ENCODE measurements at regions not wholly inside any gene's neighbourhood (a gene's known extent, or its start where the extent isn't known, plus 50 kb on each side); places are given as distances from the start of the nearest gene placed in this dataset.

GRCh38 chr3:34016925-34017587 lies 218.6 kb downstream of the PDCD6IP start:
- peak; percentile 83 for DNase-seq (ENCODE audit: low read depth)
- TF ChIP-seq, protein P1, sequence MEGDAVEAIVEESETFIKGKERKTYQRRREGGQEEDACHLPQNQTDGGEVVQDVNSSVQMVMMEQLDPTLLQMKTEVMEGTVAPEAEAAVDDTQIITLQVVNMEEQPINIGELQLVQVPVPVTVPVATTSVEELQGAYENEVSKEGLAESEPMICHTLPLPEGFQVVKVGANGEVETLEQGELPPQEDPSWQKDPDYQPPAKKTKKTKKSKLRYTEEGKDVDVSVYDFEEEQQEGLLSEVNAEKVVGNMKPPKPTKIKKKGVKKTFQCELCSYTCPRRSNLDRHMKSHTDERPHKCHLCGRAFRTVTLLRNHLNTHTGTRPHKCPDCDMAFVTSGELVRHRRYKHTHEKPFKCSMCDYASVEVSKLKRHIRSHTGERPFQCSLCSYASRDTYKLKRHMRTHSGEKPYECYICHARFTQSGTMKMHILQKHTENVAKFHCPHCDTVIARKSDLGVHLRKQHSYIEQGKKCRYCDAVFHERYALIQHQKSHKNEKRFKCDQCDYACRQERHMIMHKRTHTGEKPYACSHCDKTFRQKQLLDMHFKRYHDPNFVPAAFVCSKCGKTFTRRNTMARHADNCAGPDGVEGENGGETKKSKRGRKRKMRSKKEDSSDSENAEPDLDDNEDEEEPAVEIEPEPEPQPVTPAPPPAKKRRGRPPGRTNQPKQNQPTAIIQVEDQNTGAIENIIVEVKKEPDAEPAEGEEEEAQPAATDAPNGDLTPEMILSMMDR (IDR thresholded peaks at IDR 0.05; ENCODE audit: insufficient read depth, low read depth, low read length, missing control alignments) = no peak
- H3K4me3 ChIP-seq (ENCODE audit: low read length) = no peak overlapping the region

- TF ChIP-seq, protein P1 (IDR thresholded peaks at IDR 0.05; ENCODE audit: insufficient read depth, low read depth, low read length, missing control alignments) = no peak
- H3K4me3 ChIP-seq (ENCODE audit: low read length) = no peak overlapping the region
- DNase-seq (ENCODE audit: low read depth) = no peak
These were observed 219.3 kb downstream of the PDCD6IP start for GRCh38 chr3:34017757-34018156.

DNA sequence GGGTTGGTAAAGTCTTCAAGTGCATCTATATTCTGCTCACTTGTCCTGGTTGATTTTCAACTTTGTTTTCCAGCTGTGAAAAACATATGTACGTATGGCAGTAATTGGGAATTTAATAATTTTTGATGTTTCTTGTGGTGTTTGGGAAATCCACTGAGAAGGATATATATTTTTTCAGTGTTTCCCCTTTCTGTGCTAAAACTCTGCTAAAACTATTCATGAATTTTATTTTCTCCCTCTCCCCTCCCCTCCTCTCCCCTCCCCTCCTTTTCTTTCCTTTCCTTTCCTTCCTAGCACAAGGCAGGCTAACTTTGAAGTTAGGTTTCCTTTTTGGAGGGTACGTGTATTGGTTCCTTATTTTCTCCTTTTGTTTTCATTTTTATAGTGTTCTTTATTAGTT lies 220.7 kb downstream of the PDCD6IP start:
- TF ChIP-seq, protein P1 (IDR thresholded peaks at IDR 0.05; ENCODE audit: insufficient read depth, low read depth, low read length, missing control alignments) = no peak
- no peak overlapping the region for H3K4me3 ChIP-seq (ENCODE audit: low read length)
- no peak for DNase-seq (ENCODE audit: low read depth)

- no peak overlapping the region for H3K4me3 ChIP-seq (ENCODE audit: low read length)
- TF ChIP-seq, protein P1 (IDR thresholded peaks at IDR 0.05; ENCODE audit: insufficient read depth, low read depth, low read length, missing control alignments) = no peak
- no peak for DNase-seq (ENCODE audit: low read depth)
These were observed 221.7 kb downstream of the PDCD6IP start for GRCh38 chr3:34020170-34020569.

DNA sequence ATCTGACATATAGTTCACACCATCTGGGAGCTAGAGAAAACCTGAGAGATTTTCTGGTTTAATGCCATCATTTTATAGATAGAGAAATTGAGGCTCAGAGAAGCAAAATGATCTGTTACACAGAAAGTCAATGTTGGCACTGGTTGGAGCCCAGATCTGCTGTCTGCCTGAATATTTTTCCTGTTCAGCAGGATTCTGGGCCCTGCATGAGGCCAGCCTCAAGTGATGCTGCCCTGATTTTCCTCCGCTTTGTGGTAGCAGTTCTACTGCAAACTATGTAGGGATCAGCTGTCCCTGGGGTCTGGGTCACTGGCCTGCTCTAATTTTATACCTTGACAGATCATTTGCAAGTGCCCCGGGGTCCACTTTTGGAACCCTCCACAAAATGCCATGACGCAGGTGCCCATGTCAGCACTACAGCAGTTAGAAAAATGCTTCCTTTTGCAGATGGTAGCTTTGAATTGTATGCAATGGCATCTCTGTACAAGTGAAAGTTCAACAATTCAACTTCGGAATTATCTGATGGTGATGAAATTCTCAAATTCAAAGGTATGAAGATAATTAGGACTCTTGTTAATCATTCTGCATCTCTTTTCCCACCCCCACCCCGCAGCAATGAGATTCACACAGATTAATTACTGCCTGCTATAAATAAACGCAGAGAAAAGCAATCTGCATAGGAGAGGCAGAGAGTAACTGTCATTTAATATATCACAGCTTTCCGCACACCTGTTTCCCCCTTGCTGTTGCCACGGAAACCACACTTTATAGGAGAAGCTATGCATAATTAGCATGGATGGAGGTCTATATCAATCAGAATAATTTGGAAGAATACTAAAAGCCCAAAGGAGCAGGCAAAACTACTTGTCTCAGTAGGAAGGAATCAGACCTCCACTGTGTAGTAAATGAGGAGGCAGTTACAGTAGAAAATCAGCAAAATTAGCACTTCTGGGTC lies 222.6 kb downstream of the PDCD6IP start:
- H3K4me3 ChIP-seq (ENCODE audit: low read length) = no peak overlapping the region
- TF ChIP-seq, protein P1 (IDR thresholded peaks at IDR 0.05; ENCODE audit: insufficient read depth, low read depth, low read length, missing control alignments) = no peak
- no peak for DNase-seq (ENCODE audit: low read depth)

GRCh38 chr3:34022147-34022546 lies 223.7 kb downstream of the PDCD6IP start:
- H3K4me3 ChIP-seq (ENCODE audit: low read length) = no peak overlapping the region
- DNase-seq (ENCODE audit: low read depth) = no peak
- TF ChIP-seq, protein P1 (IDR thresholded peaks at IDR 0.05; ENCODE audit: insufficient read depth, low read depth, low read length, missing control alignments) = no peak
